ENCODE measurements at regions not wholly inside any gene's neighbourhood (a gene's known extent, or its start where the extent isn't known, plus 50 kb on each side); places are given as distances from the start of the nearest gene placed in this dataset.

DNA sequence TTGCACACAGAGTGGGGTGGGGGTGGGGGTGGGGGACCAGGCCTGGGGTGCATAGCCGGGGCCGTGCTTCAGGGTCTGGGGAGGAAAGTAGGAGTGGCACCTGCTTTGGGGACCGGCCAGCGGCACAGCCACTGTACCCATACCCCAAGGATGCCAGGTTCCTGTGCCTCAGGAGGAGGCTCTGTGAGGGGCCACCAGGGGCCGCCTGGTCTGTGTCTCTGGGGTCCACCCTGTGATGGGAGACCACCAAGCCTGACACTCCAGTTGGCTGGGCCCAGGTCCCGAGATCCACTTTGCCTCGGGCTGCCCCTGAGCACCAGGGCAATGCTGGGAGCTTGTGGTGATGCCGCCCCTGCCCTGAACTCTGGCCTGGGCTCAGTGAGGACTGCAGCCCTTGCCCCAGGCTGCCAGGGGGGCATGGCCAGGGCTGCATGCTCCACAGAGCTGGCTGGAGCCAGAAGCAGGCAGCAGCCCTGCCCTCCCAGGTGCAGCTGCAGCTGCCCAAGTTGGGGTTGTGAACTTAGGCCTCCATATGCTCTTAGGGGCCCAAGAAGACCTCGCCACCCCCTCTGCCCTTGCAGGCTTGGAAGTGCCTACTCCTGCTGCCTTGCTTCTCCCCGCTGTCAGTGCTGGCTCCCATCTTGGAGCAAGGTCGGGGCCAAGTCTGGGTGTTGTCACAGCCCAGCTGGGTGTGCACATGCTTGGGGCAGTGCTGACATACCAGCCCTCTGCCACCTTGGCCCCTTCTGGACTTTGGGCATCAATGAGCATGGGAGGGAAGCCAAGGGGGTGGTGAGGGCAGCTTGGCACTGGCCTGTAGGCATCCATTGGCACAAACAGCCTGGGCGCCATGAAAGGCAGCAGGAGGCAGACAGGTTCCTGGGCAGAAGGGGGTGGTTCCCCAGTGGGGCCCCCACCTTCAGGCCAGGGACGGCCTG, 123.3 kb upstream of the THY1 start:
- TF ChIP-seq, protein P1, sequence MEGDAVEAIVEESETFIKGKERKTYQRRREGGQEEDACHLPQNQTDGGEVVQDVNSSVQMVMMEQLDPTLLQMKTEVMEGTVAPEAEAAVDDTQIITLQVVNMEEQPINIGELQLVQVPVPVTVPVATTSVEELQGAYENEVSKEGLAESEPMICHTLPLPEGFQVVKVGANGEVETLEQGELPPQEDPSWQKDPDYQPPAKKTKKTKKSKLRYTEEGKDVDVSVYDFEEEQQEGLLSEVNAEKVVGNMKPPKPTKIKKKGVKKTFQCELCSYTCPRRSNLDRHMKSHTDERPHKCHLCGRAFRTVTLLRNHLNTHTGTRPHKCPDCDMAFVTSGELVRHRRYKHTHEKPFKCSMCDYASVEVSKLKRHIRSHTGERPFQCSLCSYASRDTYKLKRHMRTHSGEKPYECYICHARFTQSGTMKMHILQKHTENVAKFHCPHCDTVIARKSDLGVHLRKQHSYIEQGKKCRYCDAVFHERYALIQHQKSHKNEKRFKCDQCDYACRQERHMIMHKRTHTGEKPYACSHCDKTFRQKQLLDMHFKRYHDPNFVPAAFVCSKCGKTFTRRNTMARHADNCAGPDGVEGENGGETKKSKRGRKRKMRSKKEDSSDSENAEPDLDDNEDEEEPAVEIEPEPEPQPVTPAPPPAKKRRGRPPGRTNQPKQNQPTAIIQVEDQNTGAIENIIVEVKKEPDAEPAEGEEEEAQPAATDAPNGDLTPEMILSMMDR (conservative IDR thresholded peaks at IDR 0.05; ENCODE audit: low read length), result no peak
- TF ChIP-seq EZH2phosphoT487 (IDR thresholded peaks at IDR 0.05; ENCODE audit: borderline replicate concordance, low read depth, low read length), result no peak

Measured in OCI-LY7 (cell line).